Sigmoid colon (tissue), 6 donors: ENCODE measurements at regions not wholly inside any gene's neighbourhood (a gene's known extent, or its start where the extent isn't known, plus 50 kb on each side); places are given as distances from the start of the nearest gene placed in this dataset.
"Not testable (repeated sequence)": the region's sequence is repeated elsewhere in the genome, so short reads cannot be mapped to it uniquely, and the experiment has no call there.

Source experiments
- DNase-seq: peaks from one replicate; pipeline ENCODE4 v3.0.0-alpha.2; 2019
- H3K27ac ChIP-seq, 4 donors: fragments of 200-600 bp; sonication (generic); one replicate each; pipeline ENCODE4 v1.5.1; 2016 to 2019; ENCODE audit warnings: mild to moderate bottlenecking in 1 of 4
- H3K27me3 ChIP-seq, 3 donors: fragments of 200-600 bp; sonication (generic); one replicate each; pipeline ENCODE4 v1.5.1; 2019; ENCODE audit warnings: mild to moderate bottlenecking in 1 of 3
- H3K36me3 ChIP-seq, 4 donors: fragments of 200-600 bp; sonication (generic); one replicate each; pipeline ENCODE4 v1.5.1; 2016 to 2019
- H3K4me1 ChIP-seq, 4 donors: fragments of 200-600 bp; sonication (generic); one replicate each; pipeline ENCODE4 v1.5.1; 2017 to 2019
- H3K4me3 ChIP-seq, 4 donors: fragments of 200-600 bp; sonication (generic); one replicate each; pipeline ENCODE4 v1.5.1; 2017 to 2019; ENCODE audit warnings: mild to moderate bottlenecking in 2 of 4, moderate library complexity in 1 of 4
- H3K9me3 ChIP-seq, 4 donors: fragments of 200-600 bp in 3 of 4; sonication (generic) in 3 of 4; one replicate each; pipeline versions ENCODE4 v1.5.1 to v1.6.1; 2013 to 2019
- POLR2AphosphoS5 ChIP-seq, 4 donors: sonication (generic); formaldehyde crosslinking; IDR thresholded peaks; one replicate each; pipeline ENCODE4 v1.6.1; 2017; ENCODE audit warnings: antibody characterized with exemption in 4 of 4
- WGBS, 2 donors: extraction: QIAGEN DNeasy Blood & Tissue Kit; methylation state at CpG; one replicate each; pipeline ENCODE4 v1.1.7; 2013; 5-methylcytosine and 5-hydroxymethylcytosine counted together
- intact Hi-C: fragments of 100-400 bp; cut with DNase I; formaldehyde crosslinking; loops from one replicate; pipeline ENCODE4 v1.15.1; 2023
- donor health status: healthy with polysubstance abuse.
- donor health status: healthy.

DNA sequence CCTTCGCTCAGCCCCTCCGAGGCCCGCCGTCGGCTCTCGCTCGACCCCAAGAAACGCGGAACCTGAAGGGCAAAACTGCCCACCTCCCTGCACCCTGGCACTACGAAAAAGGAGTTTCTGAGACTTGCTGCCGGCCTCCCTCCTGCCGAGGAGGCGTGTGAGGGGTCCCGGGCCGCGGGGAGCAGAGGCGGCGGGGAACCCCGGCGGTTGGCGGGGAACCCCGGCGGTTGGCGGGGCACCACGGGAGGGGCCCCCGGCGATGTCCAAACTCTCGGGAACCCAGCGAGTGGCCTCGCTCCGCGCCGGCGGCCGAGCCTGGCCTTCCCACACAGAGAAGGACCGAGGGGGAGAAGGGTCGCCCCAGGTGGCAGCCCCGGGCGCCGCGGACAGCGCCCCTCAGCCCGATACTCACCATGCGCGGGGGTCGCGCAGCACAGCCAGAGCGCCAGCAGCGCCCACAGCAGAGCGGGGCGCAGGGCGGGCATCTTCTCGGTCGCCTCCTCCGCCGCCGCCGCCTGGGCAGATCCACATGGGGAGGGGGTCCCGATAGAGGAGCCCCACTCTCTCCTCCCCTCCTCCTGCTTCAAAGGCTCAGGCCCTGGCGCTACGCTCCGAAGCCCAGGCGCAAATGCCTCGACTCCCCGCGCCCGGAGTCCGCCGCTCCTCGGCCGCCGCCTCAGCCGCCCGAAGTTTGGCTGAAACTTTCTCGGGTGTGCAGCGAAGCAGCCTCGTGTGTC, 69.4 kb upstream of the NUDT4B start:
- peak in 2 of 4 donors; percentile 74 to 75 for TF ChIP-seq POLR2AphosphoS5 (IDR thresholded peaks at IDR 0.05)
- peak; percentile 75 for DNase-seq
- H3K27me3 ChIP-seq, H3K4me1 ChIP-seq, H3K36me3 ChIP-seq, intact Hi-C loops, H3K9me3 ChIP-seq: not testable (repeated sequence)
- Histone ChIP-seq H3K27ac (peak overlapping the region in 2 of 4 donors; percentile 72 to 83), H3K4me3 (peak overlapping the region in 2 of 4 donors; percentile 48 to 59)
- 0% methylated on average over 34 of the region's 77 CpGs for WGBS, 2 donors

DNA sequence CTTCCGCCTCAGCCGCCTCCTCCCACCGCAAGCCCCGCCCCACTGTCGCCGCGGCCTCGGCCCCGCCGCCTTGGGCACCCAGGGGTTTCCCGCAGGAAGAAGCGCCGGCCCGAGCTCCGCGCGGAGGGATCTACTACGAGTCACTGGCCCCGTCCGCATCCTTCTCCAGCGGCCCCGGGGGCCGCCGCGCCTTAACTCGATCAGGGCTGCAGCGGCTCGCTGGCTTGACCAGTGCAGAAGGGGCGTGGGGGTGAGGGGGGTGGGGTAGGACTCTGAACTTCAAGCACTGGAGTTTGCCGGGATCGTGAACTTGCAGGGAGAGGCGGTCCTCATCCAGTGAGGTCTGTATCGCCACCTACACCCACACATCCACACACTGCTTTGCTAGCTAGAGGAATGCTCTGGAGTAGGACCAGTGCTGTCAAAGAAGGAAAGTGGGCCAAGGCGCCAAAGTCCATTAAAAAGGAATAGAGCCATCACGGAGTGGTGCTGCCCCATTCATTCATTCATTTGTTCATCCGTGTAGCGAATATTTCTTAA, 68.7 kb upstream of the NUDT4B start:
- H3K4me1 ChIP-seq, H3K9me3 ChIP-seq, intact Hi-C loops, H3K36me3 ChIP-seq, H3K27me3 ChIP-seq, DNase-seq: not testable (repeated sequence)
- 0% methylated on average over 2 to 3 of the region's 37 CpGs for WGBS, 2 donors
- H3K27ac ChIP-seq, result peak overlapping the region in 1 of 4 donors; percentile 83
- H3K4me3 ChIP-seq, result peak overlapping the region in 2 of 4 donors; percentile 48 to 59

DNA sequence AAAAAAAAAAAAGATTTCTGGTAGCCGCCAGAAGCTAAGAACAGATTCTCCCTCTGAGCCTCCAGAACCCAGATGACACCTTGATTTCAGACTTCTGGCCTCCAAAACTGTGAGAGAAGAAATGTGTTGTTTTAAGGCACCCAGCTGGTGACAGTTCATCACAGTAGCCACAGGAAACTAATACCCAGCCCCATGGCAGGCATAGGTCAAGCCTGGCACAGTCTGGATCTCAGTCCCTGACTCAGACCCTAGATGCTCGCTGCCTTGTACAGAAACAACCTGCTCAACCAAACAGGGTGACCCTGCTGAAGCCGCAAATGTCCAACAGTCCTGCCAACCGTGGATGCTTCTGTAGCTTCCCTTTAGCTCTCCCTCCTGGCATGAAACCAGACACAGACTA, 61.8 kb upstream of the NUDT4B start:
- 90 to 92% methylated on average over 3 to 4 of the region's 4 CpGs for WGBS, 2 donors
- H3K4me3 ChIP-seq, DNase-seq, H3K4me1 ChIP-seq, H3K27ac ChIP-seq, H3K27me3 ChIP-seq, H3K36me3 ChIP-seq, intact Hi-C loops, H3K9me3 ChIP-seq: not testable (repeated sequence)

DNA sequence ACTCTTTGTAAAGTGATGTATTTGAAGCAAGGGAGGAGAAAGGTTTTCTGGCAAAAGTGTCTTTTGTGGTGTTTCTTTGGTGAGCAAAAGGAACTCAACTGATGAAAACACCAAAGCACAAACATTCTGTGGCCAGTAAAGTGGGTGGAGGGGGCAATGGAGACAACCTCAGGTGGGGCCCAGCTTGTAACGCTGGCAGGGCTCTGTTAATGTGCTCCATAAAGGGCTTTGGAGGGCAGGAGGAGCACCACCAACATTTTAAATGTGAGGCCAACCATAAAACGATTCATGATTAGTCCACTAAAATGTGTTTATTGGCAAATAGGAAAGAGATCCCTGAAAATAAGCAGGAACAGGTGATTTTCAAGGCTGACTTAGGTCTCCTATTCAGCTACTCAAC, 61.2 kb upstream of the NUDT4B start:
- intact Hi-C loops, H3K9me3 ChIP-seq, H3K4me3 ChIP-seq, H3K4me1 ChIP-seq, H3K27me3 ChIP-seq, DNase-seq, H3K27ac ChIP-seq, H3K36me3 ChIP-seq: not testable (repeated sequence)
- no CpG with 5 or more reads among the region's 2 CpGs for WGBS, 2 donors
